Head of caudate nucleus (tissue), 42 donors: ENCODE measurements at regions not wholly inside any gene's neighbourhood (a gene's known extent, or its start where the extent isn't known, plus 50 kb on each side); places are given as distances from the start of the nearest gene placed in this dataset.

Source experiments
- DNase-seq, 42 donors: peaks; one replicate each; pipeline versions ENCODE4 v3.0.0 to v3.0.0-alpha.2; 2020 to 2021; ENCODE audit warnings: mixed read lengths in 7 of 42
- intact Hi-C: fragments of 100-400 bp; cut with DNase I; formaldehyde crosslinking; loops from one replicate; pipeline ENCODE4 v1.15.0; 2022

DNA sequence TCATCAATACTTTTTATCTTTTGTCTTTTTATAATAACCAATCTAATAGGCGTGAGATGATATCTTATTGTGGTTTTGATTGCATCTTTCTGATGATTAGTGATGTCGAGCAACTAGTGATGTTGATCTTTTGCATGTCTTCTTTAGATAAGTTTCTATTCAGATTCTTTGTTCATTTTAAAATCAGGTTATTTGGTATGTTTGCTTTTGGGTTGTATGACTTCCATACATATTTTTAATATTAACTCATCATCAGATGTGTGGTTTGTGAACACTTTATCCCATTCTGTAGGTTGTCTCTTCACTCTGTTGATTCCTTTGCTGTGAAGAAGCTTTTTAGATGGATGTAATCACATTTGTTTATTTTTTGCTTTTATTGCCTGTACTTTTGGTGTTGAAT is 295.8 kb downstream of the BCKDHB start:
- DNase-seq: no peak
- intact Hi-C loops: no loop called here
